ENCODE measurements at regions not wholly inside any gene's neighbourhood (a gene's known extent, or its start where the extent isn't known, plus 50 kb on each side); places are given as distances from the start of the nearest gene placed in this dataset.

DNA sequence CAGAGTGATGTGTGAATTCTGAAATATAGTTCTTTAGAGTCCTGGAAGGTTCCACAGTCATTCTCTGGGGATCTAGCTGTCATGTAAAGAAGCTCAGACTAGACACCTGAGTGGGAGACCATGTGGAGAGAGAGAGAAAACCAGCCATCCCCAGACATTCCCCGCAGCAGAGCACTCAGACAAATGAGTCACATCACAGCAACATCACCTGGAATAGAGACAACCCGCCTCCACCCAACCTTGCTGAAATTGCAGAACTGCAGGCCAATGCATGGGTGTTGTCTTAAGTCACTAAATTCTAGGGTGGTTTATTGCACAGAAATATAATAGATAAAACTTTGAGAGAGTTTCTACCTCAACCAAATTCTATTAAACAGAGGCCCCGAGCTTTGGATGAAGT is 392.0 kb upstream of the DYNLRB2 start:
- peaks cover 12% of the 10 kb centered on the region for H3K4me1 ChIP-seq (ENCODE audit: control insufficient read depth, insufficient read depth, low read length)
- no peak overlapping the region for H3K27ac ChIP-seq (ENCODE audit: insufficient read depth, low read depth, low read length, poor library complexity, severe bottlenecking)
- H3K4me3 ChIP-seq (ENCODE audit: insufficient read depth, low read depth, low read length): no peak overlapping the region
- no peaks in the 10 kb centered on the region for H3K36me3 ChIP-seq (ENCODE audit: control insufficient read depth, insufficient read depth, low read length)
- no peaks in the 10 kb centered on the region for H3K27me3 ChIP-seq (ENCODE audit: control insufficient read depth, insufficient read depth, low read length, poor library complexity, severe bottlenecking)
- no peaks in the 10 kb centered on the region for H3K9me3 ChIP-seq (ENCODE audit: control insufficient read depth, low read length)
- 89 to 93% methylated on average over 2 to 3 of the region's 3 CpGs for WGBS, 2 experiments

DNA sequence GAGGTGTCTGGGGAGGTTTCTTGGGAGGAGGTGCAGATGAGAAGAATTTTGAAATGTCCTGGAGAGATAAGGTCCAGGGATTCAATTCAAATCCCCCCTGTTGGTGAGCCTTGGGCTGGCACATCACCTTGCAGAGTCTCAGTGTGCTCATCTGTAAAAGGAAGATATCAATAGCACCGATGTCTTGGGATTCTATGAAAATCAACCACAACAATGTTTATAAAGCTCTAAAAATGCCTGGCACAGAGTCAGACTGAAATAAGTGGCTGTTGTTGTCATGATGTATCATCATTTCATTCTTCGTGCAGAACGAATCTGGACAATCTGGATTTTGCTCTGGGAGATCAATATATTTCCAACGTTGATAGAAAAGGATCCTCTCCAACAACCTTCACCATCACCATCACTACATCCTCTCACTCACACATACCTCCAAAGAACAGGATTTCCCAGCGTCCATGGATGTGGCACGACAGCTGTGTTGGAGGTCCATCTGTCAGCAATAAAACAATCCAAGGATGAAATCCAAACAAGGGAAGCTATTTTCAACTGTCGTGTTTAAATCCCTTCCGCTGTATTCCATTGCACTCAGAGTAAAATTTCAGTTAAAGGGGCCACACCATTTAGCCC is 393.7 kb upstream of the DYNLRB2 start:
- 92% methylated on average over 8 of the region's 8 CpGs for WGBS, 2 experiments
- H3K4me3 ChIP-seq (ENCODE audit: insufficient read depth, low read depth, low read length): no peak overlapping the region

GRCh38 chr16:80144191-80144590 is 396.6 kb upstream of the DYNLRB2 start:
- Histone ChIP-seq H3K4me3 (ENCODE audit: insufficient read depth, low read depth, low read length) (no peak overlapping the region), H3K4me1 (ENCODE audit: control insufficient read depth, insufficient read depth, low read length) (peaks cover 4% of the 10 kb centered on the region), H3K36me3 (ENCODE audit: control insufficient read depth, insufficient read depth, low read length) (no peaks in the 10 kb centered on the region), H3K9me3 (ENCODE audit: control insufficient read depth, low read length) (no peaks in the 10 kb centered on the region), H3K27me3 (ENCODE audit: control insufficient read depth, insufficient read depth, low read length, poor library complexity, severe bottlenecking) (no peaks in the 10 kb centered on the region), H3K27ac (ENCODE audit: insufficient read depth, low read depth, low read length, poor library complexity, severe bottlenecking) (no peak overlapping the region)

More for the DNA sequence above, 393.7 kb upstream of the DYNLRB2 start:
- Histone ChIP-seq H3K9me3 (ENCODE audit: control insufficient read depth, low read length) (no peaks in the 10 kb centered on the region), H3K27ac (ENCODE audit: insufficient read depth, low read depth, low read length, poor library complexity, severe bottlenecking) (no peak overlapping the region), H3K27me3 (ENCODE audit: control insufficient read depth, insufficient read depth, low read length, poor library complexity, severe bottlenecking) (no peaks in the 10 kb centered on the region), H3K4me1 (ENCODE audit: control insufficient read depth, insufficient read depth, low read length) (peaks cover 11% of the 10 kb centered on the region), H3K36me3 (ENCODE audit: control insufficient read depth, insufficient read depth, low read length) (no peaks in the 10 kb centered on the region)

GRCh38 chr16:80142940-80143339 is 397.9 kb upstream of the DYNLRB2 start:
- H3K4me3 ChIP-seq (ENCODE audit: insufficient read depth, low read depth, low read length): no peak overlapping the region

GRCh38 chr16:80142281-80142680 is 398.5 kb upstream of the DYNLRB2 start:
- no peaks in the 10 kb centered on the region for H3K9me3 ChIP-seq (ENCODE audit: control insufficient read depth, low read length)
- H3K27me3 ChIP-seq (ENCODE audit: control insufficient read depth, insufficient read depth, low read length, poor library complexity, severe bottlenecking): no peaks in the 10 kb centered on the region
- no peak overlapping the region for H3K4me3 ChIP-seq (ENCODE audit: insufficient read depth, low read depth, low read length)
- 93 to 96% methylated on average over 6 of the region's 6 CpGs for WGBS, 2 experiments
- H3K4me1 ChIP-seq (ENCODE audit: control insufficient read depth, insufficient read depth, low read length): peaks cover 4% of the 10 kb centered on the region
- no peaks in the 10 kb centered on the region for H3K36me3 ChIP-seq (ENCODE audit: control insufficient read depth, insufficient read depth, low read length)
- no peak overlapping the region for H3K27ac ChIP-seq (ENCODE audit: insufficient read depth, low read depth, low read length, poor library complexity, severe bottlenecking)

More at GRCh38 chr16:80142940-80143339, 397.9 kb upstream of the DYNLRB2 start:
- no peaks in the 10 kb centered on the region for H3K36me3 ChIP-seq (ENCODE audit: control insufficient read depth, insufficient read depth, low read length)
- H3K4me1 ChIP-seq (ENCODE audit: control insufficient read depth, insufficient read depth, low read length): peaks cover 4% of the 10 kb centered on the region
- no peak overlapping the region for H3K27ac ChIP-seq (ENCODE audit: insufficient read depth, low read depth, low read length, poor library complexity, severe bottlenecking)
- no peaks in the 10 kb centered on the region for H3K27me3 ChIP-seq (ENCODE audit: control insufficient read depth, insufficient read depth, low read length, poor library complexity, severe bottlenecking)
- H3K9me3 ChIP-seq (ENCODE audit: control insufficient read depth, low read length): no peaks in the 10 kb centered on the region

DNA sequence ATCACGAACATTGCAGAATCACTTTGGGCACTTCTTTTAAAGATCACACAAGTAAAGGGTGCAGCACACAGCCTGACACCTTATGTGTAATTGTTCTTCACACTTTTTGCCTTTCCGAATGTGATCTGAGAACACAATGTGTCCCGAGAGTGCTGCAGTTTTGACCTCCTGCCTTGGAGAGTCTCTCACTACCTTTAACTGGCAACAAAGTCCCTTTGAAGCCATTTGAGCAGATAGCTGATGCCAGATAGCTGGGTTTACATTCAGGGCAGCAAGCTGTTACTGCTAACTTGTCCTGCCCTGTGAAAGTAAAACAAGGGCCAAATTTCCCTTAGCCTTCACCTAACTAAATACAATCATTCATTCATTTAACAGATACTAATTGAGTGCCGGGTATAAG is 411.0 kb upstream of the DYNLRB2 start:
- Histone ChIP-seq H3K9me3 (ENCODE audit: control insufficient read depth, low read length) (no peaks in the 10 kb centered on the region), H3K27ac (ENCODE audit: insufficient read depth, low read depth, low read length, poor library complexity, severe bottlenecking) (no peak overlapping the region), H3K27me3 (ENCODE audit: control insufficient read depth, insufficient read depth, low read length, poor library complexity, severe bottlenecking) (no peaks in the 10 kb centered on the region), H3K4me3 (ENCODE audit: insufficient read depth, low read depth, low read length) (no peak overlapping the region), H3K4me1 (ENCODE audit: control insufficient read depth, insufficient read depth, low read length) (no peaks in the 10 kb centered on the region), H3K36me3 (ENCODE audit: control insufficient read depth, insufficient read depth, low read length) (no peaks in the 10 kb centered on the region)
- 89 to 97% methylated on average over 3 to 4 of the region's 4 CpGs for WGBS, 2 experiments

GRCh38 chr16:80125677-80126076 is 415.1 kb upstream of the DYNLRB2 start:
- Histone ChIP-seq H3K9me3 (ENCODE audit: control insufficient read depth, low read length) (no peaks in the 10 kb centered on the region), H3K27me3 (ENCODE audit: control insufficient read depth, insufficient read depth, low read length, poor library complexity, severe bottlenecking) (no peaks in the 10 kb centered on the region), H3K27ac (ENCODE audit: insufficient read depth, low read depth, low read length, poor library complexity, severe bottlenecking) (no peak overlapping the region), H3K36me3 (ENCODE audit: control insufficient read depth, insufficient read depth, low read length) (no peaks in the 10 kb centered on the region), H3K4me3 (ENCODE audit: insufficient read depth, low read depth, low read length) (no peak overlapping the region), H3K4me1 (ENCODE audit: control insufficient read depth, insufficient read depth, low read length) (no peaks in the 10 kb centered on the region)
- 94 to 95% methylated on average over 5 of the region's 5 CpGs for WGBS, 2 experiments

DNA sequence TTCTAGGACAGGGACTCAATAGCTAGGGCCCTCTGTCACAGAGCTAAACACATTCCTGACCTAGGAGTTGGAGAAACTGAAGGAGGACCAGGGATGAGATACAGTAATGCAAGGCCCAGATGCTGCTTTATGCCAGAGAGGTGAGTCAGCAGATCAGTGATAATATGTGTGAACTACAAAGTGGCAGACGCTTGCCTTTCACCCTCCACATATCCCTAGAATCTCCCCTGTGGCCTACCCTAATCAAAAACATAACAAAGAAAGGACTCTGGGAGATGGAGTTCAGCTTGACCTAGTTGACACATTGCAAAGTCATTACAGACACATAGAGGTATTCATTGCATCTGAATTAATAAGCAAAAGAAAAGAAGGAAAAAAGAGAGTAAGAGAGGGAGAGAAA is 417.6 kb upstream of the DYNLRB2 start:
- no peak overlapping the region for H3K27ac ChIP-seq (ENCODE audit: insufficient read depth, low read depth, low read length, poor library complexity, severe bottlenecking)
- no peak overlapping the region for H3K4me3 ChIP-seq (ENCODE audit: insufficient read depth, low read depth, low read length)
- no peaks in the 10 kb centered on the region for H3K36me3 ChIP-seq (ENCODE audit: control insufficient read depth, insufficient read depth, low read length)
- H3K9me3 ChIP-seq (ENCODE audit: control insufficient read depth, low read length): no peaks in the 10 kb centered on the region
- no peaks in the 10 kb centered on the region for H3K4me1 ChIP-seq (ENCODE audit: control insufficient read depth, insufficient read depth, low read length)
- no peaks in the 10 kb centered on the region for H3K27me3 ChIP-seq (ENCODE audit: control insufficient read depth, insufficient read depth, low read length, poor library complexity, severe bottlenecking)
- 85% methylated on average over 1 of the region's 1 CpG; no CpG with 5 or more reads in 1 of the 2 experiments for WGBS, 2 experiments

DNA sequence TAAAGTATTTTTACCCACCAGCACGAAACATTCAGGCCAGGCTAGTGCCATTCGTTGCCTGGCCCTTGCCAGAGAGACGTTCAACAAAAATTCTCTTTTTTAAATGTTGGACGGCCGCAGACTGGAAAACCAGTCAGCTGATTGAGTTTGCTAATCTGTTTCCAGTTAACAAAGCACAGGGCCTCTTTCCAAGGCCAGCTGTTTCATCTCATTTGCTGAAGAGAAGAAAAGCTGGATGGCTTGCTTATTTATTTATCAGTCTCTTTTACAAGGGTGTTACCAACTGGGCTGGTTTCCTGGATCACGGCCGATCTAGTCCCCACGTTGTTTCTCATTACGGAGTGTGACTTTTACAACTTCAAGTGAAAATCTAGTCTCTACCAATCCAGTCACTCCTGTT is 418.7 kb upstream of the DYNLRB2 start:
- no peaks in the 10 kb centered on the region for H3K4me1 ChIP-seq (ENCODE audit: control insufficient read depth, insufficient read depth, low read length)
- H3K4me3 ChIP-seq (ENCODE audit: insufficient read depth, low read depth, low read length): no peak overlapping the region
- no peaks in the 10 kb centered on the region for H3K36me3 ChIP-seq (ENCODE audit: control insufficient read depth, insufficient read depth, low read length)
- no peak overlapping the region for H3K27ac ChIP-seq (ENCODE audit: insufficient read depth, low read depth, low read length, poor library complexity, severe bottlenecking)
- H3K9me3 ChIP-seq (ENCODE audit: control insufficient read depth, low read length): no peaks in the 10 kb centered on the region
- no peaks in the 10 kb centered on the region for H3K27me3 ChIP-seq (ENCODE audit: control insufficient read depth, insufficient read depth, low read length, poor library complexity, severe bottlenecking)
- WGBS, 2 experiments: 92 to 93% methylated on average over 9 of the region's 9 CpGs

- no peaks in the 10 kb centered on the region for H3K27me3 ChIP-seq (ENCODE audit: control insufficient read depth, insufficient read depth, low read length, poor library complexity, severe bottlenecking)
- H3K36me3 ChIP-seq (ENCODE audit: control insufficient read depth, insufficient read depth, low read length): no peaks in the 10 kb centered on the region
- no peaks in the 10 kb centered on the region for H3K9me3 ChIP-seq (ENCODE audit: control insufficient read depth, low read length)
- H3K4me3 ChIP-seq (ENCODE audit: insufficient read depth, low read depth, low read length): no peak overlapping the region
- no peak overlapping the region for H3K27ac ChIP-seq (ENCODE audit: insufficient read depth, low read depth, low read length, poor library complexity, severe bottlenecking)
- H3K4me1 ChIP-seq (ENCODE audit: control insufficient read depth, insufficient read depth, low read length): no peaks in the 10 kb centered on the region
- 89 to 97% methylated on average over 1 to 2 of the region's 3 CpGs for WGBS, 2 experiments
Measured at GRCh38 chr16:80121522-80121909, 419.3 kb upstream of the DYNLRB2 start.
